Gastroesophageal sphincter (tissue), 3 donors: ENCODE measurements at regions not wholly inside any gene's neighbourhood (a gene's known extent, or its start where the extent isn't known, plus 50 kb on each side); places are given as distances from the start of the nearest gene placed in this dataset.

ENCODE experiments used
- EP300 ChIP-seq: sonication (generic); formaldehyde crosslinking; IDR thresholded peaks from one replicate; pipeline ENCODE4 v1.6.1; 2017; ENCODE audit warnings: antibody characterized with exemption, mild to moderate bottlenecking
- POLR2AphosphoS5 ChIP-seq: sonication (generic); formaldehyde crosslinking; IDR thresholded peaks from one replicate; pipeline ENCODE4 v1.6.1; 2017; ENCODE audit warnings: antibody characterized with exemption
- TF ChIP-seq, protein P1 (sequence below), 4 experiments: fragments of 200-600 bp in 2 of 4; fragments of 450-650 bp in 2 of 4; sonication (generic) in 1 of 4; IDR thresholded peaks; one replicate each; pipeline ENCODE4 v1.5.1; 2017 to 2019; ENCODE audit warnings: antibody characterized with exemption in 4 of 4, mild to moderate bottlenecking in 2 of 4, moderate library complexity in 2 of 4

DNA sequence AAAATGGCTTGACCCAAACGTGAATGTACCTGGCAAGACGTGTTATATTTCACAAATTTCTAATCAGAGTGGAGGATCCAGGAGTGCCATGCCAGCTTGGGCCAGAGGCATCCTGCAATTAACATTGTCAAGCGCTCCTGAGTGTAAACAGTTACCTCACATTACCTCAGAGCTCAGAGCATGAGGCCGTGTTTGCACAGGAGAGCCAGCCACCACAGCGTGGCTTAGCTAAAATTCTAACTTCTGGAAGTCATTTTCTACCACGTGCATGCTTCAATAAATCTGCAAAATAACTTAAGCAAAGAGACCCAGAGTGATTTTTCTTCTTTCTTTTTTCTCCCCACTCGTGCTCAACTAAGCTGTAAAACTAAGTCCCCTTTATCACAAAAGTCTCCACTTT, 769.0 kb downstream of the KCNJ2 start:
- TF ChIP-seq POLR2AphosphoS5 (no peak), EP300 (no peak)
- TF ChIP-seq, protein P1, sequence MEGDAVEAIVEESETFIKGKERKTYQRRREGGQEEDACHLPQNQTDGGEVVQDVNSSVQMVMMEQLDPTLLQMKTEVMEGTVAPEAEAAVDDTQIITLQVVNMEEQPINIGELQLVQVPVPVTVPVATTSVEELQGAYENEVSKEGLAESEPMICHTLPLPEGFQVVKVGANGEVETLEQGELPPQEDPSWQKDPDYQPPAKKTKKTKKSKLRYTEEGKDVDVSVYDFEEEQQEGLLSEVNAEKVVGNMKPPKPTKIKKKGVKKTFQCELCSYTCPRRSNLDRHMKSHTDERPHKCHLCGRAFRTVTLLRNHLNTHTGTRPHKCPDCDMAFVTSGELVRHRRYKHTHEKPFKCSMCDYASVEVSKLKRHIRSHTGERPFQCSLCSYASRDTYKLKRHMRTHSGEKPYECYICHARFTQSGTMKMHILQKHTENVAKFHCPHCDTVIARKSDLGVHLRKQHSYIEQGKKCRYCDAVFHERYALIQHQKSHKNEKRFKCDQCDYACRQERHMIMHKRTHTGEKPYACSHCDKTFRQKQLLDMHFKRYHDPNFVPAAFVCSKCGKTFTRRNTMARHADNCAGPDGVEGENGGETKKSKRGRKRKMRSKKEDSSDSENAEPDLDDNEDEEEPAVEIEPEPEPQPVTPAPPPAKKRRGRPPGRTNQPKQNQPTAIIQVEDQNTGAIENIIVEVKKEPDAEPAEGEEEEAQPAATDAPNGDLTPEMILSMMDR (IDR thresholded peaks at IDR 0.05), result no peak
